ENCODE measurements at regions not wholly inside any gene's neighbourhood (a gene's known extent, or its start where the extent isn't known, plus 50 kb on each side); places are given as distances from the start of the nearest gene placed in this dataset.
A peak's percentile ranks its signal among the peaks of the same experiment; 100 is the strongest.

DNA sequence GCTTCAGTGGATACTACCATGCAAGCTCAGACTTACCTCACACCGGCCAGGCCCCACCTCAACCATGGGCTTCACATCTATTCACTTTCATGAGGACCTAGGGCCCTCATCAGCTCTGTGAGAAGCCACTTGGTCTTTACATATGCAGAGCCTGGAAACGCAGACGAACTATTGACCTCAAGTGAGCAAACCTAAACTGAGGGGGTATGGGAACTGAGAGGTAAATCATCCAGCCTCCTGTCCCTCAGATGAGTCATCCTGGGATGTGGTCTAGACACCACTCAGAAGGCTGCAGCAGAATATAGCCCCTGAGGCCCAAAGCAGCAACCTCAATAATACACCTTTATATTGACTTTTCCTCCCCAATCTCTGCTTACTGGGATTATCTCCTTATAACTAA, 578.0 kb downstream of the INSC start:
- in situ Hi-C loops (cut with HindIII; ENCODE audit: low pct_unique_long_range_greater_than_20kb, low sequenced_read_pairs) = no loop called here
- DNase-seq (ENCODE audit: low read depth) = no peak

DNA sequence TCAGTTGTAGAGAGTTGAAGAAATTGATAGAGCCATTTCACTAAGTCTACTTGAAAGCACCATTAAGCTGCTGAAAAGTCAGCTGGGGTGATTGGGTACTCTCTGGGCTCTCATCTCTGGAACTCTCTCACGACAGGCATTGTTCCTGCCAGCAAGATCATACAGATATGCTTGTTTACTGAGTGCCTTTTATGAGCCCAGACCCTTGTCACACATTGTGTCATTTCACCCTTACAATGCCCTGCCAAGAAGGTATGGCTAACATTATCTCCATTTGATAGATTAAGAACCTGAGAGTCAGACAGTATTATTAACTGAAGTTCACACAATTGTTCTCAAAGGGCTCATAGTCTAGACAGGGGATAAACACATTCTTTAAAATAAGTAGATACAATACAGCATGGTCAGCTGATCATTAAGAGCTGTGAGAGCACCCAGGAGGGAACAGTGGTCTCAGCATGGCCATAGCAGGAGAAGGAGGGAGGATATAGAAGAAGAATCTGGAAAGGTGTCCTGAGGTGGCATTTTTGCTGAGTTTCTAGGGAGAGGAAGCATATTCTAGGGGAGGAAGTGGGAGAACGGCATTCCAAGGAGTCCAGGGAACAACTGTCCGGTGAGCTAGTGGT, 580.5 kb downstream of the INSC start:
- DNase-seq (ENCODE audit: low read depth) = no peak
- in situ Hi-C loops (cut with HindIII; ENCODE audit: low pct_unique_long_range_greater_than_20kb, low sequenced_read_pairs) = no loop called here

DNA sequence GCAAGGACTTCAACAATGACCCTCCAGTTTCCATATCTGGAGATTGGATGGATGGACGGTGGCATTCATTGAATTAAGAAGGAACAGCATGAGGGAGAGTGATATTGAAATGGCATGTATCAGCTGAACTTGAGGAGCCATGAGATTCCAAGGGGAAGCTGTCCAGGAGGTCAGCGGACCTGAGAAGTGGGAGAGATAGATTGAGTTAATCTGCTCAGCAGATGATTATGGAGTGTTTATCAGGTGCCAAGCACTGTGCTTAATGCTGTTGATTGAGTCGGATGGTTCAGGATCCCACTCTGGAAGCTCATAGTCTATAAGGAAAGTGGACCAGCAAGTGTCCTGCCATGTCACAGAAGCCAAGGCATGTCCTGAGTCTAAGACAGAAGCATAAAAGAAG, 581.3 kb downstream of the INSC start:
- in situ Hi-C loops (cut with HindIII; ENCODE audit: low pct_unique_long_range_greater_than_20kb, low sequenced_read_pairs) = no loop called here
- DNase-seq (ENCODE audit: low read depth) = no peak

DNA sequence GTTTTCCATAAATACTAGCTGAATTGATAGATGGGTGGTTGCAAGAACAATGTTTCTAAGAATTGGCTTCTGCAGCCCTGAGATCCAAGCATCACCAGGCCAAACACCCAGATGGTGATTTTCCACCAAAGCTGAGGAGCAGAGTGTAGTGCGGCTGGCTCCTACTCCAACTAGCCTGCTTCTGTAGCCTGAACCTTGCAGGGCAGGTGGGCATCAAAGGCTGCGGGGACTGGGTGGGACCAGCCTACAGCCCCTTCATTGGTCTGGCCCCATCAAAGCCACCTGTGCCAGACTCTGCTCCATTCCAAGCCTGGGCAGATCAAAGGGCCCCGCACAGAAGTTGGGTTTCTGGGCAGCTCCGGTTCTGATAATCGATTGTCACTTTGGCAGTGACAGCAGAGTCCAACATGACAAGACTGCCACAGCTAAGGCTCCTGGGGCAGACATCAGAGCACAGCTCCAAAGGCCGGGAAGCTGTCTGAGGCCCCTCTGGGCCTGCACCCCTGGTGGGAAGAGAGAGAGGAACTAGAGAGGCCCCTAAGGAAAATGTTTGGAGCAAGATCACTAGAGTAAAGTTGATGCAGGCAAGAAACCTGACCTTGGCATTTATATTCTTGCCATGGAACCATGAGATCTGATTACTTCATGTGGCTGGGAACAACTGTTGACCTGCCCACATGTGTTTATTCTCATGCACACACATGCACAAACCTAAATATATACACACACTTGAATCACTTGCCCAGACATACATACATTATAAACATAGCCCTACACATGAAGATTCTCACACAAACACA, 582.9 kb downstream of the INSC start:
- in situ Hi-C loops (cut with HindIII; ENCODE audit: low pct_unique_long_range_greater_than_20kb, low sequenced_read_pairs) = no loop called here
- DNase-seq (ENCODE audit: low read depth) = no peak

- DNase-seq (ENCODE audit: low read depth) = no peak
- in situ Hi-C loops (cut with HindIII; ENCODE audit: low pct_unique_long_range_greater_than_20kb, low sequenced_read_pairs) = no loop called here
Observed at GRCh38 chr11:15698855-15699254, 584.1 kb downstream of the INSC start.

DNA sequence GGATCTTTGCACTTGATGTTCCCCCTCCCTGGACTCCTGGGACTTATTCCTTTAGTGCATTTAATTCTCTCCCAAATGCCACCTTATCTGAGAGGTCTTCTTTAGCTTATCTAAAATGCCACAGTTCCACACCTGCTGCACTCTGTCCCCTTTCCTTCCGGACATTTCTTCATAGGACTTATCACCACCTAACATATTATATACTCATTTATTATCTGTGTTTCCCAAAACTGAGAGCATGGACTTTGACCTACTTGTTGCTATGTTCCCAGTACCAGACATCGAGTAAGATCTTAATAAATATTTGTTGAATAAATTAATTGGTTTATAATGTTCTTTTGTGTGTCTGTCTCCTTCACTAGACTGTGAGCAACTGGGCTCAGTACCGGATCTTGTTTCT, 585.3 kb downstream of the INSC start:
- DNase-seq (ENCODE audit: low read depth) = no peak
- in situ Hi-C loops (cut with HindIII; ENCODE audit: low pct_unique_long_range_greater_than_20kb, low sequenced_read_pairs) = no loop called here

DNA sequence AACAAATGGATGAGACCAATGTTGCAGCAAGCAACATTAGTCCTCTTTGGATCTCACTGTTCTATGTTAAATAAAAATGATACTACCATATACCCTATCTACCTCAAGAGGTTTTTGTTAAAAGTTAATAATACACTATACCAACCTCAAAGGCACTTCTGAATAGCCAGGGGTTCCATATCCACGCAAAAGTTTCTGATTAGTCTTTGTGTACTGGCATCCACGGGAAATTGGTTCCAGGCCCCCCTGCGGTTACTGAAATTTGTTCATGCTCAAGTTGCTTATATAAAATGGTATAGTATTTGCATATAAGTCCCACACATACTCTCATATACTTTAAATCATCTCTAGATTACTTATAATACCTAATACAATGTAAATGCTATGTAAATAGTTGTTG, 585.7 kb downstream of the INSC start:
- in situ Hi-C loops (cut with HindIII; ENCODE audit: low pct_unique_long_range_greater_than_20kb, low sequenced_read_pairs) = no loop called here

GRCh38 chr11:15704064-15704463, 589.3 kb downstream of the INSC start:
- in situ Hi-C loops (cut with HindIII; ENCODE audit: low pct_unique_long_range_greater_than_20kb, low sequenced_read_pairs) = no loop called here
- DNase-seq (ENCODE audit: low read depth) = no peak

More for the DNA sequence above, 585.7 kb downstream of the INSC start:
- no peak for DNase-seq (ENCODE audit: low read depth)

DNA sequence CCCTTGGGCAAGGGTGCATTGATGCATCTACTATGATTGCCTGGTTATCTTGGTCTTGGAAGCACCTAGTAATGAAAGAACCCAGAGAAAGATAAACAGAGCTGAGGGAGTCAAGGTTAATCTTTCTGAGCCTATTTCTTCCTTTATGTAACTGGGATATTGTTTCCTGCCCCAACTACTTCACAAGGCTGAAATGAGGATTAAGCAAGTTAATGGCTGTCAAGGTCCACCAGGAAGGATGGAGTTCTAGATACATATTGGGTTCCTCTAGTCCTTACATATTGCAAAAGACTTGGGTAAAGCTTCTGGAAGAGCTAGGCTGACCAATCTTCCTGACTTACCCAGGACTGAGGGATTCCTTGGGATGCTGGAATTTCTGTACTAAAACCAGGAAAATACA, 589.8 kb downstream of the INSC start:
- no peak for DNase-seq (ENCODE audit: low read depth)
- in situ Hi-C loops (cut with HindIII; ENCODE audit: low pct_unique_long_range_greater_than_20kb, low sequenced_read_pairs) = no loop called here

- DNase-seq (ENCODE audit: low read depth) = no peak
- in situ Hi-C loops (cut with HindIII; ENCODE audit: low pct_unique_long_range_greater_than_20kb, low sequenced_read_pairs) = no loop called here
Observed at GRCh38 chr11:15705891-15706290, 591.2 kb downstream of the INSC start.

GRCh38 chr11:15707194-15707593, 592.5 kb downstream of the INSC start:
- no peak for DNase-seq (ENCODE audit: low read depth)
- in situ Hi-C loops (cut with HindIII; ENCODE audit: low pct_unique_long_range_greater_than_20kb, low sequenced_read_pairs) = no loop called here

- DNase-seq (ENCODE audit: low read depth) = peak; percentile 75
- in situ Hi-C loops (cut with HindIII; ENCODE audit: low pct_unique_long_range_greater_than_20kb, low sequenced_read_pairs) = no loop called here
Observed at GRCh38 chr11:15707971-15708370, 593.2 kb downstream of the INSC start.

GRCh38 chr11:15710580-15711275, 596.0 kb downstream of the INSC start:
- in situ Hi-C loops (cut with HindIII; ENCODE audit: low pct_unique_long_range_greater_than_20kb, low sequenced_read_pairs) = no loop called here
- DNase-seq (ENCODE audit: low read depth) = no peak

GRCh38 chr11:15711311-15711710, 596.6 kb downstream of the INSC start:
- no peak for DNase-seq (ENCODE audit: low read depth)
- in situ Hi-C loops (cut with HindIII; ENCODE audit: low pct_unique_long_range_greater_than_20kb, low sequenced_read_pairs) = no loop called here

GRCh38 chr11:15714641-15715399, 600.1 kb downstream of the INSC start:
- in situ Hi-C loops (cut with HindIII; ENCODE audit: low pct_unique_long_range_greater_than_20kb, low sequenced_read_pairs) = no loop called here
- DNase-seq (ENCODE audit: low read depth) = no peak

DNA sequence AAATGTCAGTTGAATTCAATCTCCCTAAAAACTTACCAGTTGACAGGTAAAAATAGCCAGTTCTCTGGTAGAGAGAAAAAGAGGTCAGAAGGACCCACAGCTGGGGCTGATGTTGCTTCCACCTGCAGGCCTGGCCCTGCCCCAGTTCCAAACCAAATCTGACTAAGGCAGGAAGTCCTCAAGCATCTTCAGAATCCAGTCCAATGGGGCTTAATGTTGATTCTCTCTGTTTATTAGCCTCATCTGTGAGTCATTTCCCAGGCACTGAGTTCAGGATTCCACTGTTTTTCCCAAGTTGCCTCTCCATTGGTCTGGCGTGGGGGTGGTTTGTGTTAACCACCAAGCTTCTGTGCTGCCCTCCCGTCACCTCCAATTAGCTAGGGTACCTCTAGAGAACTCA, 601.8 kb downstream of the INSC start:
- in situ Hi-C loops (cut with HindIII; ENCODE audit: low pct_unique_long_range_greater_than_20kb, low sequenced_read_pairs) = no loop called here
- no peak for DNase-seq (ENCODE audit: low read depth)

GRCh38 chr11:15720460-15720859, 605.7 kb downstream of the INSC start:
- no peak for DNase-seq (ENCODE audit: low read depth)
- in situ Hi-C loops (cut with HindIII; ENCODE audit: low pct_unique_long_range_greater_than_20kb, low sequenced_read_pairs) = no loop called here

- in situ Hi-C loops (cut with HindIII; ENCODE audit: low pct_unique_long_range_greater_than_20kb, low sequenced_read_pairs) = no loop called here
- DNase-seq (ENCODE audit: low read depth) = no peak
Observed at GRCh38 chr11:15723966-15724365, 609.2 kb downstream of the INSC start.

DNA sequence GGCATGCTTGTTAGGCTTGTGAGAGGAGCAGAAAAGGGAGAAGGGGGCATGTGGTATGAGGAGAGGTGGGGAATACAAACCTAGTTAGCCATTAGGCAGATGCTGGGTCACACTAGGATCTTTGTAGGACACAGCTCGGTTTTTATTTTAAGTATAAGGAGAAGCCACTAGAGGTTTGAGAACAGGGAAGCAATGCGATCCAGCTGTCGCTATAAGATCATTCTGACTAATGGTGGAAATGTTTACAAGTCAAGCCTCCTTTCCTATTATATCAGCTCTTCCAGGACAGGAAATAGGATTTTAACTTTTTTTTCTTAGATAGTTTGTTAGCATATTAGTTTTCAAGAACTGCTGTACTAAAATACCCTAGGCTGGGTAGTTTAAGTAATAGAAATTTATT, 609.9 kb downstream of the INSC start:
- no peak for DNase-seq (ENCODE audit: low read depth)
- in situ Hi-C loops (cut with HindIII; ENCODE audit: low pct_unique_long_range_greater_than_20kb, low sequenced_read_pairs) = no loop called here

Measured in Caki2 (cell line).